Glutamatergic neuron (in vitro differentiated cells): ENCODE measurements at regions not wholly inside any gene's neighbourhood (a gene's known extent, or its start where the extent isn't known, plus 50 kb on each side); places are given as distances from the start of the nearest gene placed in this dataset.

Experiments used
- DNase-seq: peaks from one replicate; pipeline ENCODE4 v3.0.0; 2022
- H3K27ac Mint-ChIP-seq: one replicate; pipeline ENCODE4 v1.8.0; 2020; ENCODE audit warnings: mild to moderate bottlenecking, mixed read lengths, inconsistent platforms; ENCODE audit not compliant: unreplicated experiment
- H3K27me3 Mint-ChIP-seq: one replicate; pipeline ENCODE4 v1.8.0; 2020; ENCODE audit warnings: mild to moderate bottlenecking, moderate library complexity, mixed read lengths, inconsistent platforms; ENCODE audit not compliant: unreplicated experiment
- H3K36me3 Mint-ChIP-seq: one replicate; pipeline ENCODE4 v1.8.0; 2020; ENCODE audit warnings: mild to moderate bottlenecking, mixed read lengths, inconsistent platforms; ENCODE audit not compliant: unreplicated experiment
- H3K4me1 Mint-ChIP-seq: one replicate; pipeline ENCODE4 v1.8.0; 2020; ENCODE audit warnings: mild to moderate bottlenecking, low read depth, mixed read lengths, inconsistent platforms; ENCODE audit not compliant: unreplicated experiment
- H3K4me3 Mint-ChIP-seq: one replicate; pipeline ENCODE4 v1.8.0; 2020; ENCODE audit warnings: mild to moderate bottlenecking, mixed read lengths, inconsistent platforms; ENCODE audit not compliant: unreplicated experiment
- H3K9me3 Mint-ChIP-seq: one replicate; pipeline ENCODE4 v1.8.0; 2020; ENCODE audit warnings: mild to moderate bottlenecking, moderate library complexity, mixed read lengths, inconsistent platforms; ENCODE audit not compliant: unreplicated experiment
- CTCF ChIP-seq: fragments of 200-600 bp; sonication (generic); IDR thresholded peaks from one replicate; pipeline ENCODE4 v1.5.0; 2021; ENCODE audit not compliant: partially characterized antibody, unreplicated experiment

- Mint-ChIP-seq H3K9me3 (peaks cover 10% of the 10 kb centered on the region), H3K4me1 (peaks cover 11% of the 10 kb centered on the region), H3K27me3 (no peaks in the 10 kb centered on the region), H3K4me3 (no peak overlapping the region), H3K36me3 (no peaks in the 10 kb centered on the region), H3K27ac (no peak overlapping the region)
- no peak for TF ChIP-seq CTCF
- DNase-seq: no peak
Measured at GRCh38 chr6:21859193-21859735, 265.7 kb downstream of the SOX4 start.

- Mint-ChIP-seq H3K36me3 (no peaks in the 10 kb centered on the region), H3K9me3 (peaks cover 4% of the 10 kb centered on the region), H3K27ac (peak overlapping the region; percentile 48), H3K4me1 (no peaks in the 10 kb centered on the region), H3K27me3 (no peaks in the 10 kb centered on the region), H3K4me3 (no peak overlapping the region)
- DNase-seq: no peak
- TF ChIP-seq CTCF: no peak
Measured at GRCh38 chr6:21861942-21862341, 268.4 kb downstream of the SOX4 start.

GRCh38 chr6:21864206-21864605, 270.7 kb downstream of the SOX4 start:
- Mint-ChIP-seq H3K36me3 (no peaks in the 10 kb centered on the region), H3K27ac (no peak overlapping the region), H3K27me3 (no peaks in the 10 kb centered on the region), H3K4me3 (no peak overlapping the region), H3K9me3 (peaks cover 9% of the 10 kb centered on the region), H3K4me1 (peaks cover 2% of the 10 kb centered on the region)
- DNase-seq: no peak
- no peak for TF ChIP-seq CTCF

GRCh38 chr6:21868226-21868625, 274.7 kb downstream of the SOX4 start:
- no peaks in the 10 kb centered on the region for H3K27me3 Mint-ChIP-seq
- TF ChIP-seq CTCF: no peak
- peaks cover 9% of the 10 kb centered on the region for H3K9me3 Mint-ChIP-seq
- H3K4me1 Mint-ChIP-seq: peaks cover 17% of the 10 kb centered on the region
- H3K4me3 Mint-ChIP-seq: no peak overlapping the region
- no peak overlapping the region for H3K27ac Mint-ChIP-seq
- no peaks in the 10 kb centered on the region for H3K36me3 Mint-ChIP-seq
- DNase-seq: no peak

- H3K27me3 Mint-ChIP-seq: no peaks in the 10 kb centered on the region
- TF ChIP-seq CTCF: no peak
- DNase-seq: no peak
- peaks cover 7% of the 10 kb centered on the region for H3K9me3 Mint-ChIP-seq
- H3K27ac Mint-ChIP-seq: peak overlapping the region; percentile 74
- peak overlapping the region; percentile 60 for H3K4me3 Mint-ChIP-seq
- no peaks in the 10 kb centered on the region for H3K36me3 Mint-ChIP-seq
- peaks cover 19% of the 10 kb centered on the region for H3K4me1 Mint-ChIP-seq
Measured at GRCh38 chr6:21869085-21869771, 275.7 kb downstream of the SOX4 start.
